ENCODE measurements at regions not wholly inside any gene's neighbourhood (a gene's known extent, or its start where the extent isn't known, plus 50 kb on each side); places are given as distances from the start of the nearest gene placed in this dataset.

GRCh38 chr13:62278271-62278670 is 862.6 kb upstream of the PCDH20 start:
- H3K4me1 Mint-ChIP-seq (ENCODE audit: low read depth), result peaks cover 2% of the 10 kb centered on the region

DNA sequence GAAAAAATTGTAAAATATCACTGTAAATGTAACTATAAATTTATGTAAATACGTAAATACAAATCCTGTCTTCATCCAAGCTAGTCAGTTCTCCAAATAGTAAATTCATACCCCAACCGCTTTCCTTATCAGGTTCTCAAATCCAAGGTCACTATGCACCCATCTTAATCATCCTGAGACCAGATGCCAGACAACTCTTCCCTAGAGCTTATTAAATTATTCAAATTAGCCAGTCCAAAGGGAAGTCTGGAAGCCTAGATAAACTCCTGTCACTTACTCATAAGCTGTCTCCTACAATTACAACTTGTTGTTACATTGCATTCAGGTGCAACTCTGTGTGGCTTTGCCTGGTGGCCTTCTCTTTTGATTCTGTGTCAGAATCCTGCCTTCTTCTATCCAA is 836.1 kb upstream of the PCDH20 start:
- no peaks in the 10 kb centered on the region for H3K9me3 Mint-ChIP-seq (ENCODE audit: low read depth)
- H3K27ac Mint-ChIP-seq, result no peak overlapping the region
- H3K4me3 Mint-ChIP-seq (ENCODE audit: low read depth), result no peak overlapping the region
- no peak for DNase-seq (ENCODE audit: low spot score, unreplicated experiment)
- TF ChIP-seq, protein P1, sequence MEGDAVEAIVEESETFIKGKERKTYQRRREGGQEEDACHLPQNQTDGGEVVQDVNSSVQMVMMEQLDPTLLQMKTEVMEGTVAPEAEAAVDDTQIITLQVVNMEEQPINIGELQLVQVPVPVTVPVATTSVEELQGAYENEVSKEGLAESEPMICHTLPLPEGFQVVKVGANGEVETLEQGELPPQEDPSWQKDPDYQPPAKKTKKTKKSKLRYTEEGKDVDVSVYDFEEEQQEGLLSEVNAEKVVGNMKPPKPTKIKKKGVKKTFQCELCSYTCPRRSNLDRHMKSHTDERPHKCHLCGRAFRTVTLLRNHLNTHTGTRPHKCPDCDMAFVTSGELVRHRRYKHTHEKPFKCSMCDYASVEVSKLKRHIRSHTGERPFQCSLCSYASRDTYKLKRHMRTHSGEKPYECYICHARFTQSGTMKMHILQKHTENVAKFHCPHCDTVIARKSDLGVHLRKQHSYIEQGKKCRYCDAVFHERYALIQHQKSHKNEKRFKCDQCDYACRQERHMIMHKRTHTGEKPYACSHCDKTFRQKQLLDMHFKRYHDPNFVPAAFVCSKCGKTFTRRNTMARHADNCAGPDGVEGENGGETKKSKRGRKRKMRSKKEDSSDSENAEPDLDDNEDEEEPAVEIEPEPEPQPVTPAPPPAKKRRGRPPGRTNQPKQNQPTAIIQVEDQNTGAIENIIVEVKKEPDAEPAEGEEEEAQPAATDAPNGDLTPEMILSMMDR (IDR thresholded peaks at IDR 0.05; ENCODE audit: unreplicated experiment), result no peak
- peaks cover 2% of the 10 kb centered on the region for H3K4me1 Mint-ChIP-seq (ENCODE audit: low read depth)
- no peaks in the 10 kb centered on the region for H3K27me3 Mint-ChIP-seq
- no peaks in the 10 kb centered on the region for H3K36me3 Mint-ChIP-seq (ENCODE audit: insufficient read depth)

More at GRCh38 chr13:62278271-62278670, 862.6 kb upstream of the PCDH20 start:
- H3K36me3 Mint-ChIP-seq (ENCODE audit: insufficient read depth), result no peaks in the 10 kb centered on the region
- no peak for DNase-seq (ENCODE audit: low spot score, unreplicated experiment)
- H3K9me3 Mint-ChIP-seq (ENCODE audit: low read depth), result peaks cover 8% of the 10 kb centered on the region
- TF ChIP-seq, protein P1 (IDR thresholded peaks at IDR 0.05; ENCODE audit: unreplicated experiment), result peak; percentile 35
- H3K27ac Mint-ChIP-seq, result no peak overlapping the region
- H3K4me3 Mint-ChIP-seq (ENCODE audit: low read depth), result no peak overlapping the region
- H3K27me3 Mint-ChIP-seq, result no peaks in the 10 kb centered on the region

GRCh38 chr13:62250501-62251201 is 835.0 kb upstream of the PCDH20 start:
- no peak overlapping the region for H3K4me3 Mint-ChIP-seq (ENCODE audit: low read depth)
- H3K9me3 Mint-ChIP-seq (ENCODE audit: low read depth), result no peaks in the 10 kb centered on the region
- no peaks in the 10 kb centered on the region for H3K36me3 Mint-ChIP-seq (ENCODE audit: insufficient read depth)
- DNase-seq (ENCODE audit: low spot score, unreplicated experiment), result no peak
- H3K27ac Mint-ChIP-seq, result no peak overlapping the region
- H3K27me3 Mint-ChIP-seq, result no peaks in the 10 kb centered on the region
- H3K4me1 Mint-ChIP-seq (ENCODE audit: low read depth), result peaks cover 2% of the 10 kb centered on the region
- TF ChIP-seq, protein P1 (IDR thresholded peaks at IDR 0.05; ENCODE audit: unreplicated experiment), result no peak

DNA sequence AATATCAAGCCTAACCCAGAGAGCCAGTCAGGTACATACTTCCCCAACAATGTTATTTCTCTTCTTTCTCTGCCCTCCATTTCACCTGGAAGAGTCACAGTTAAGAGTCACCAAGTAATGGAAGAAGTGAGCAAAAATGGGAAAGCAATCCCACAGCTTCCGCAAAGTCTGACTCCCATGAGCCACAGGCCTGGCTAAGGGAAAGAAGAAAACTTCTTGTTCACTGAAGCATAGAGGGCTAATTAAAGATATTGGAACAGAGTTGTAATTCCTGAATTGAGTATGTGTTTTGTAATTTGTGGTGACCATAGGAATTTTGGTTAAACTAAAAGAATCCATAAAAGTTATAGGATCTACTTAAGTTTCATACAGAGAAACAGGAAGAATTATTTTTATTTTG is 830.9 kb upstream of the PCDH20 start:
- Mint-ChIP-seq H3K4me1 (ENCODE audit: low read depth) (peaks cover 2% of the 10 kb centered on the region), H3K36me3 (ENCODE audit: insufficient read depth) (no peaks in the 10 kb centered on the region), H3K27ac (no peak overlapping the region), H3K9me3 (ENCODE audit: low read depth) (no peaks in the 10 kb centered on the region), H3K27me3 (no peaks in the 10 kb centered on the region), H3K4me3 (ENCODE audit: low read depth) (no peak overlapping the region)
- DNase-seq (ENCODE audit: low spot score, unreplicated experiment), result no peak
- TF ChIP-seq, protein P1 (IDR thresholded peaks at IDR 0.05; ENCODE audit: unreplicated experiment), result no peak

- H3K27ac Mint-ChIP-seq, result no peak overlapping the region
- TF ChIP-seq, protein P1 (IDR thresholded peaks at IDR 0.05; ENCODE audit: unreplicated experiment), result no peak
- no peaks in the 10 kb centered on the region for H3K9me3 Mint-ChIP-seq (ENCODE audit: low read depth)
- H3K36me3 Mint-ChIP-seq (ENCODE audit: insufficient read depth), result no peaks in the 10 kb centered on the region
- no peaks in the 10 kb centered on the region for H3K4me1 Mint-ChIP-seq (ENCODE audit: low read depth)
- no peaks in the 10 kb centered on the region for H3K27me3 Mint-ChIP-seq
- no peak overlapping the region for H3K4me3 Mint-ChIP-seq (ENCODE audit: low read depth)
- DNase-seq (ENCODE audit: low spot score, unreplicated experiment), result no peak
These were observed 827.5 kb upstream of the PCDH20 start for GRCh38 chr13:62243106-62243505.
